Fibroblast of lung (primary cell): ENCODE measurements at regions not wholly inside any gene's neighbourhood (a gene's known extent, or its start where the extent isn't known, plus 50 kb on each side); places are given as distances from the start of the nearest gene placed in this dataset.

Source experiments
- EZH2 ChIP-seq: IDR thresholded peaks from 2 replicates; pipeline ENCODE4 v1.5.1; 2012; ENCODE audit warnings: low read length, control low read depth, mild to moderate bottlenecking; ENCODE audit errors: missing control alignments
- TF ChIP-seq, protein P1 (sequence below), 2 donors: IDR thresholded peaks in 1 of 2; conservative IDR thresholded peaks in 1 of 2; 1 replicate in 1 of 2; 2 replicates in 1 of 2; pipeline ENCODE4 v1.5.1; 2011 to 2012; ENCODE audit warnings: low read length in 2 of 2, control low read depth in 1 of 2, inconsistent platforms in 1 of 2, low read depth in 1 of 2, mild to moderate bottlenecking in 1 of 2

DNA sequence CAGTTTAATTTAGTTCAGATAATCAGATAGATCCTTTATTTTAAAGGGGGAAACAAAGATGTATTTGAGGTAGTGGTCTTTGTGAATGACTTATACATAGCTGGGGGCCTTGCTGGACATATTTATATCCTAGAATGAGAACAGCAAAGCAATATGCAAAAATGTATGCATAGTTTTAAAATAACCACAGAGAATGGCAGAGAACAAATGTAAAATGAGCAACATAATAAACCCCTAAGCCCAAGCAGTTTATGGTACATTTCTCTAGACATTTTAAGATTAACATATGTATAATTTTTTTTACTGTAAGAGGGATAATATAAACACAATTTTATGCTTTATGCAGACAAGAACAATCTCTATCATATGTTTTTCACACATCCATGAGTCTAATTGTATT lies 434.2 kb upstream of the SMIM31 start:
- TF ChIP-seq, protein P1, sequence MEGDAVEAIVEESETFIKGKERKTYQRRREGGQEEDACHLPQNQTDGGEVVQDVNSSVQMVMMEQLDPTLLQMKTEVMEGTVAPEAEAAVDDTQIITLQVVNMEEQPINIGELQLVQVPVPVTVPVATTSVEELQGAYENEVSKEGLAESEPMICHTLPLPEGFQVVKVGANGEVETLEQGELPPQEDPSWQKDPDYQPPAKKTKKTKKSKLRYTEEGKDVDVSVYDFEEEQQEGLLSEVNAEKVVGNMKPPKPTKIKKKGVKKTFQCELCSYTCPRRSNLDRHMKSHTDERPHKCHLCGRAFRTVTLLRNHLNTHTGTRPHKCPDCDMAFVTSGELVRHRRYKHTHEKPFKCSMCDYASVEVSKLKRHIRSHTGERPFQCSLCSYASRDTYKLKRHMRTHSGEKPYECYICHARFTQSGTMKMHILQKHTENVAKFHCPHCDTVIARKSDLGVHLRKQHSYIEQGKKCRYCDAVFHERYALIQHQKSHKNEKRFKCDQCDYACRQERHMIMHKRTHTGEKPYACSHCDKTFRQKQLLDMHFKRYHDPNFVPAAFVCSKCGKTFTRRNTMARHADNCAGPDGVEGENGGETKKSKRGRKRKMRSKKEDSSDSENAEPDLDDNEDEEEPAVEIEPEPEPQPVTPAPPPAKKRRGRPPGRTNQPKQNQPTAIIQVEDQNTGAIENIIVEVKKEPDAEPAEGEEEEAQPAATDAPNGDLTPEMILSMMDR (conservative IDR thresholded peaks at IDR 0.05 in 1 of 2, IDR thresholded peaks at IDR 0.05 in 1 of 2; ENCODE audit: low read depth in 1 of 2, low read length in 2 of 2) = no peak
- TF ChIP-seq EZH2 = no peak
